Coronary artery (tissue), 2 donors: ENCODE measurements at regions not wholly inside any gene's neighbourhood (a gene's known extent, or its start where the extent isn't known, plus 50 kb on each side); places are given as distances from the start of the nearest gene placed in this dataset.

Experiments used
- DNase-seq: peaks from one replicate; pipeline ENCODE4 v3.0.0-alpha.2; 2017; ENCODE audit warnings: low spot score
- H3K27ac ChIP-seq, 2 donors: fragments of 200-600 bp; sonication (generic); one replicate each; pipeline ENCODE4 v1.5.1; 2016 to 2019
- H3K4me3 ChIP-seq: fragments of 200-600 bp; sonication (generic); 2 replicates; pipeline ENCODE4 v1.5.1; 2016; ENCODE audit warnings: mild to moderate bottlenecking, moderate library complexity
- CTCF ChIP-seq: fragments of 200-600 bp; sonication (generic); IDR thresholded peaks from one replicate; pipeline ENCODE4 v1.5.1; 2019; ENCODE audit warnings: antibody characterized with exemption

GRCh38 chr15:39200586-39200985, 380.3 kb upstream of the THBS1 start:
- no peak for DNase-seq
- H3K27ac ChIP-seq = no peak overlapping the region
- TF ChIP-seq CTCF = no peak

GRCh38 chr15:39202641-39203040, 378.2 kb upstream of the THBS1 start:
- Histone ChIP-seq H3K4me3 (no peak overlapping the region), H3K27ac (no peak overlapping the region)
- no peak for DNase-seq
- no peak for TF ChIP-seq CTCF

More at GRCh38 chr15:39200586-39200985, 380.3 kb upstream of the THBS1 start:
- no peak overlapping the region for H3K4me3 ChIP-seq

GRCh38 chr15:39204031-39204430, 376.8 kb upstream of the THBS1 start:
- no peak for DNase-seq
- no peak for TF ChIP-seq CTCF
- no peak overlapping the region for H3K4me3 ChIP-seq
- H3K27ac ChIP-seq = no peak overlapping the region

GRCh38 chr15:39205081-39205480, 375.8 kb upstream of the THBS1 start:
- no peak for DNase-seq
- H3K4me3 ChIP-seq = no peak overlapping the region
- no peak for TF ChIP-seq CTCF
- no peak overlapping the region for H3K27ac ChIP-seq

GRCh38 chr15:39205506-39206371, 375.1 kb upstream of the THBS1 start:
- DNase-seq = no peak
- TF ChIP-seq CTCF = no peak
- no peak overlapping the region for H3K4me3 ChIP-seq
- no peak overlapping the region for H3K27ac ChIP-seq

GRCh38 chr15:39207532-39208115, 373.3 kb upstream of the THBS1 start:
- no peak overlapping the region for H3K4me3 ChIP-seq
- H3K27ac ChIP-seq = no peak overlapping the region
- DNase-seq = no peak
- TF ChIP-seq CTCF = no peak

DNA sequence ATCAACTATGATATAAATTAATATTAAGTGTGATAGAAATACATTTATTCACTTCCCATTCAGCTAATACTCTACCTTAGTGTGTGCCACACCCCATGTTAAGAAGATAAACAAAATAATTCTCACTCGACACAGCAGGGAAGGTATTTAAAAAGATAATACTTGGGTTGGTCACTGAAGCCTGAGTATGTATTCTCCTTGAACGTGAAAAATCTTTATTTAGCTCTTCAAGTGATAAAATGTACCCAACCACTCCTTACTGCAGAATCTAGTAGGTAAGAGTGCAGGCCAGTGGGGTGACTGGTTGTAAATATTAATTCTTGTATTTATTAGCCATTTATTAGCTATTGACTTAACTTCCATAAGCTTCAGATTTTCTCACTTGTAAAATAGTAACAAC, 372.7 kb upstream of the THBS1 start:
- H3K27ac ChIP-seq = no peak overlapping the region

More for the DNA sequence above, 372.7 kb upstream of the THBS1 start:
- DNase-seq = no peak
- no peak for TF ChIP-seq CTCF
- no peak overlapping the region for H3K4me3 ChIP-seq
